GM12878 (cell line): ENCODE measurements at regions not wholly inside any gene's neighbourhood (a gene's known extent, or its start where the extent isn't known, plus 50 kb on each side); places are given as distances from the start of the nearest gene placed in this dataset.

Experiments
- ASH2L ChIP-seq: fragments of 300-600, 200-600 bp; sonication (generic); IDR thresholded peaks from 2 replicates; pipeline ENCODE4 v1.6.1; 2017; ENCODE audit warnings: low read depth, mild to moderate bottlenecking, borderline replicate concordance
- CHD2 ChIP-seq: IDR thresholded peaks from 2 replicates; pipeline ENCODE4 v1.6.1; 2011; ENCODE audit warnings: low read depth, low read length, improper control_type of control experiment, borderline replicate concordance
- E2F4 ChIP-seq: IDR thresholded peaks from 2 replicates; pipeline ENCODE4 v1.6.1; 2012; ENCODE audit warnings: low read depth, low read length, improper control_type of control experiment
- EP300 ChIP-seq, 2 experiments: fragments of 150-350 bp in 1 of 2; IDR thresholded peaks; 2 replicates each; pipeline ENCODE4 v1.6.1; 2011 to 2012; ENCODE audit warnings: low read depth in 2 of 2, low read length in 2 of 2, borderline replicate concordance in 1 of 2, improper control_type of control experiment in 1 of 2, inconsistent platforms in 1 of 2; ENCODE audit not compliant: control insufficient read depth in 1 of 2
- PRDM15 ChIP-seq: fragments of 450-650 bp; formaldehyde crosslinking; IDR thresholded peaks from 2 replicates; pipeline ENCODE4 v1.4.0; 2020; ENCODE audit warnings: mild to moderate bottlenecking, moderate library complexity
- RUNX3 ChIP-seq: IDR thresholded peaks from 2 replicates; pipeline ENCODE4 v1.6.1; 2012; ENCODE audit warnings: low read length, inconsistent platforms
- TAF1 ChIP-seq: IDR thresholded peaks from 2 replicates; pipeline ENCODE4 v1.6.1; 2011; ENCODE audit warnings: mild to moderate bottlenecking, low read depth, low read length, borderline replicate concordance

- TF ChIP-seq CHD2 = no peak
- no peak for TF ChIP-seq E2F4
- TF ChIP-seq PRDM15 (CRISPR knock-in tag) = no peak
- no peak for TF ChIP-seq EP300 (IDR thresholded peaks at IDR 0.05; ENCODE audit: borderline replicate concordance in 1 of 2, control insufficient read depth in 1 of 2, low read depth in 2 of 2, low read length in 2 of 2)
- TF ChIP-seq ASH2L = no peak
- TF ChIP-seq RUNX3 = no peak
- TF ChIP-seq TAF1 = no peak
These were observed 117.2 kb downstream of the TMX1 start for GRCh38 chr14:51357250-51357649.
